Prostate gland (tissue), 2 donors: ENCODE measurements at regions not wholly inside any gene's neighbourhood (a gene's known extent, or its start where the extent isn't known, plus 50 kb on each side); places are given as distances from the start of the nearest gene placed in this dataset.

Source experiments
- POLR2A ChIP-seq: fragments of 450-650 bp; IDR thresholded peaks from one replicate; pipeline ENCODE4 v1.6.1; 2016; ENCODE audit warnings: antibody characterized with exemption, mild to moderate bottlenecking
- POLR2AphosphoS5 ChIP-seq: sonication (generic); formaldehyde crosslinking; IDR thresholded peaks from one replicate; pipeline ENCODE4 v1.6.1; 2017; ENCODE audit warnings: antibody characterized with exemption
- TF ChIP-seq, protein P1 (sequence below), 4 experiments: fragments of 200-600 bp in 2 of 4; fragments of 450-650 bp in 2 of 4; sonication (generic) in 2 of 4; IDR thresholded peaks; 1 replicate in 3 of 4; 2 replicates in 1 of 4; pipeline ENCODE4 v1.5.1; 2016 to 2019; ENCODE audit warnings: antibody characterized with exemption in 4 of 4, mild to moderate bottlenecking in 2 of 4, moderate library complexity in 2 of 4

DNA sequence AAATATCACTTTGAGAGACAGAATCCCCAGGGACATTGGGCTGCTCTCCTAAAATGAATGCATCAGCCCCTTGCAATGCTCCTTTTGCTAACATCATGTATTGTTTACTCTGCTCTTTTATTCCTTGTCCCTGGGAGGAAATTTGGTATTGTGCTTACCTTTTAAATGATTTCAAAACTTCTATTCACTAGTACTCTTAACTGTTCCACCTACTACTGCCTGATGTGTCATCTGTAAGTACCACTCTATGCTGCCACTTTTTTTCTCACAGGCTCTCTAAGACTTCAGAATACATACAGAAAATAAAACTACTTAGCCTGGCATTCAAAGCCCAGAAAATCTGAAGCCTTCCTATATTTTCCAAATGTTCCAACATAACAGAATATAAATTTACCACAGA, 667.2 kb downstream of the BRINP1 start:
- TF ChIP-seq, protein P1, sequence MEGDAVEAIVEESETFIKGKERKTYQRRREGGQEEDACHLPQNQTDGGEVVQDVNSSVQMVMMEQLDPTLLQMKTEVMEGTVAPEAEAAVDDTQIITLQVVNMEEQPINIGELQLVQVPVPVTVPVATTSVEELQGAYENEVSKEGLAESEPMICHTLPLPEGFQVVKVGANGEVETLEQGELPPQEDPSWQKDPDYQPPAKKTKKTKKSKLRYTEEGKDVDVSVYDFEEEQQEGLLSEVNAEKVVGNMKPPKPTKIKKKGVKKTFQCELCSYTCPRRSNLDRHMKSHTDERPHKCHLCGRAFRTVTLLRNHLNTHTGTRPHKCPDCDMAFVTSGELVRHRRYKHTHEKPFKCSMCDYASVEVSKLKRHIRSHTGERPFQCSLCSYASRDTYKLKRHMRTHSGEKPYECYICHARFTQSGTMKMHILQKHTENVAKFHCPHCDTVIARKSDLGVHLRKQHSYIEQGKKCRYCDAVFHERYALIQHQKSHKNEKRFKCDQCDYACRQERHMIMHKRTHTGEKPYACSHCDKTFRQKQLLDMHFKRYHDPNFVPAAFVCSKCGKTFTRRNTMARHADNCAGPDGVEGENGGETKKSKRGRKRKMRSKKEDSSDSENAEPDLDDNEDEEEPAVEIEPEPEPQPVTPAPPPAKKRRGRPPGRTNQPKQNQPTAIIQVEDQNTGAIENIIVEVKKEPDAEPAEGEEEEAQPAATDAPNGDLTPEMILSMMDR (IDR thresholded peaks at IDR 0.05) = no peak
- no peak for TF ChIP-seq POLR2AphosphoS5
- TF ChIP-seq POLR2A = no peak
